ENCODE measurements at regions not wholly inside any gene's neighbourhood (a gene's known extent, or its start where the extent isn't known, plus 50 kb on each side); places are given as distances from the start of the nearest gene placed in this dataset.
"Not testable (repeated sequence)": the region's sequence is repeated elsewhere in the genome, so short reads cannot be mapped to it uniquely, and the experiment has no call there.

DNA sequence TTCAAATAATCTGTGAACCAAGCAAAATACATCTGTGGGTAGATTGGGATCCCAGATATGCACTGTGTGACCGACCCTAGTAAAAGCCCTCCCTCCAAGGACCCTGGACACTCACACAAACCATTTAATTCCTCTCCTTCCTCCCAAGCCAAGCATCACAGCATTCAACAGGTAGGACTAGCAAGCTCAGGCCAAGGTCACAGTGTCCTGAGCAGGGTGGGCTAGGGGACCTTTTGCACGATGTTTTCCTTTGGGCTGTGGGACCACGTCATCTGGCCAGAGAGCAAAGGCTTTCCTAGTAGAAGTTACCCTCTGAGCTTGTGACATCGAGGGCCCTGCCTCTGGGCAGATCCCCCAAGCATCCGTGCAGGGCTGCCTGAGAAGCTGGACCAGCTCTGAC lies 297.6 kb upstream of the ZNF507 start:
- no peaks in the 10 kb centered on the region for H3K36me3 Mint-ChIP-seq (ENCODE audit: low read depth)
- no peaks in the 10 kb centered on the region for H3K4me1 Mint-ChIP-seq (ENCODE audit: low read depth)
- H3K9me3 Mint-ChIP-seq, result no peaks in the 10 kb centered on the region

DNA sequence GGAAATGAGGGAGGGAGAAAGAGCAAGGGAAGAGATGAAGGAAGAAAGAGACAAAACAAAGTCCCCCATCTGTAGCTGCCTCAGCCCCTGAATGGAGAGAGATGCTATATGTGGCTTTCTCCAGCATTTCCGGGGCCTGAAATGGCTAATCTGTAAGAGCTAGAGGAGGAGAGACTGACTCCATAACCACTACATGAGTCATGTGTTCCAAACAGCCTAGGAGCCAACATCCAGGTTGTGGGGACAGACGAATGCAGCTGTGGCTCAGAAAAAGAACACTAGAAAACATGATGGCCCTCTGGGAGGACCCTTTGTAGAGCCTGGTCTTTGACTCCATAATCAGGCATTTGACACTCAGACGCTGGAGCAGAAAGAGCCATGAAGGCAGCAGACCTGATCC lies 292.0 kb upstream of the ZNF507 start:
- no peaks in the 10 kb centered on the region for H3K36me3 Mint-ChIP-seq (ENCODE audit: low read depth)
- no peak overlapping the region for H3K27ac Mint-ChIP-seq
- H3K4me3 Mint-ChIP-seq, result no peak overlapping the region
- peaks cover 6% of the 10 kb centered on the region for H3K27me3 Mint-ChIP-seq
- no peaks in the 10 kb centered on the region for H3K4me1 Mint-ChIP-seq (ENCODE audit: low read depth)
- H3K9me3 Mint-ChIP-seq, result no peaks in the 10 kb centered on the region
- no peak for DNase-seq

More for the DNA sequence above, 297.6 kb upstream of the ZNF507 start:
- Mint-ChIP-seq H3K4me3 (no peak overlapping the region), H3K27me3 (peaks cover 30% of the 10 kb centered on the region), H3K27ac (no peak overlapping the region)
- no peak for DNase-seq

GRCh38 chr19:32053861-32054260 lies 291.5 kb upstream of the ZNF507 start:
- H3K9me3 Mint-ChIP-seq, result no peaks in the 10 kb centered on the region
- no peaks in the 10 kb centered on the region for H3K4me1 Mint-ChIP-seq (ENCODE audit: low read depth)
- H3K27ac Mint-ChIP-seq, result no peak overlapping the region
- H3K36me3 Mint-ChIP-seq (ENCODE audit: low read depth), result no peaks in the 10 kb centered on the region
- no peak for DNase-seq
- peaks cover 6% of the 10 kb centered on the region for H3K27me3 Mint-ChIP-seq
- H3K4me3 Mint-ChIP-seq, result no peak overlapping the region

DNA sequence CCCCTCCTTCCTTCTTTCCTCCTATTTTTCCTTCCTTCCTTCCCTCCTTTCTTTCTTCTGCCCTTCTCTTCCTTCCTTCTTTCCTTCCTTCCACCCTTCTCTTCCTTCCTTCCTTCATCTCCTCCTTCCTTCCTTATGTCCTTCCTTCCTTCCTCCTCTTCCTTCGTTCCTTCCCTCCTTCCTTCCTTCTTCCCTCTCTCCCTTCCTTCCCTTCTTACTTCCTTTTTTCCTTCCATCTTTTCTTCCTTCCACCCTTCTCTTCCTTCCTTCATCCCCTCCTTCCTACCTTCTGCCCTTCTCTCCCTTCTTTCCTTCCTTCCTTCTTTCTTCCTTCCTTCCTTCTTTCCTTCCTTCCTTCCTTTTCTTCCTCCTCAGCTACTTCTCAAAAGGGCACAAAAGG lies 287.3 kb upstream of the ZNF507 start:
- no peak overlapping the region for H3K27ac Mint-ChIP-seq
- no peaks in the 10 kb centered on the region for H3K36me3 Mint-ChIP-seq (ENCODE audit: low read depth)
- H3K27me3 Mint-ChIP-seq, result peaks cover under 1% of the 10 kb centered on the region

DNA sequence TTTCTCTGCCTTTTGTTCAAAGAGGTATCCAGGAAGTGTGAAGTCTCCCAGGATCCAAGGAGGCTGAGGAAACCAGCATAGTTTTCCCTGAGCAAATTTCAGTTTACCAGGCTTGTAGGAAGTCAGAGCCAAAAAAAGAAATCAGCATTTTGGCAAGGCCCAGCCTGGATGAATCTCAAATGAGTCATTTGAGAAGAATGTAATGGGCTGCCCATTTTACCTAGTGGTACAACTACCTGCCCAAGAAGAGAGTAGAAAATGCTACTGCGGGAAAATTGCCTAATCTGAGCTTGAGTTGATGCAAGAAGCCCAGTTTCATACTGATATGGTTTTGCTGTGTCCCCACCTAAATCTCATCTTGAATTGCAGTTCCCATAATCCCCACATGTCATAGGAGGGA lies 284.1 kb upstream of the ZNF507 start:
- Mint-ChIP-seq H3K9me3 (no peaks in the 10 kb centered on the region), H3K27me3 (no peaks in the 10 kb centered on the region), H3K4me1 (ENCODE audit: low read depth) (no peaks in the 10 kb centered on the region), H3K36me3 (ENCODE audit: low read depth) (no peaks in the 10 kb centered on the region), H3K27ac (no peak overlapping the region), H3K4me3 (no peak overlapping the region)
- DNase-seq, result no peak

More for the DNA sequence above, 287.3 kb upstream of the ZNF507 start:
- Mint-ChIP-seq H3K9me3 (no peaks in the 10 kb centered on the region), H3K4me3 (no peak overlapping the region), H3K4me1 (ENCODE audit: low read depth) (no peaks in the 10 kb centered on the region)
- no peak for DNase-seq

DNA sequence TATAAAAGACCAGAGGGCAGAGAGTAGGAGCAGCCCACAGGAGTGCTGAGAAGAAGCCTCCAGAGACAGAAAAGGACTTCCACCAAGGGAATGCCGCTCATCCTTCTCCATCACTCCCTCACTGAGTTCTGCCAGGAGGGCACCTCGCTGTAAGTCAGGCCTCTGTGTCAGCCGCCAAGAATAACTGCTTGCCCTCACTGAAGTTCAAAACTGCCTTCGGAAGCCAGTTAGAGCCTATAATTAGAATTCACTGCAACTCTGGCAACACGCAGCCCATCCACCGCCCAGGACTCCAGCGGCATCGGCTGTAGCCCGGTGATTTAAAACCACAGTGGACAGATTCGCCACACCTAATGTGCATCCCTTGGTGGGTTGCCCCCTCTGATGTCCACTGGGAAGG lies 281.8 kb upstream of the ZNF507 start:
- Mint-ChIP-seq H3K27me3 (no peaks in the 10 kb centered on the region), H3K27ac (no peak overlapping the region), H3K36me3 (ENCODE audit: low read depth) (no peaks in the 10 kb centered on the region), H3K4me1 (ENCODE audit: low read depth) (no peaks in the 10 kb centered on the region), H3K9me3 (no peaks in the 10 kb centered on the region), H3K4me3 (no peak overlapping the region)
- no peak for DNase-seq

DNA sequence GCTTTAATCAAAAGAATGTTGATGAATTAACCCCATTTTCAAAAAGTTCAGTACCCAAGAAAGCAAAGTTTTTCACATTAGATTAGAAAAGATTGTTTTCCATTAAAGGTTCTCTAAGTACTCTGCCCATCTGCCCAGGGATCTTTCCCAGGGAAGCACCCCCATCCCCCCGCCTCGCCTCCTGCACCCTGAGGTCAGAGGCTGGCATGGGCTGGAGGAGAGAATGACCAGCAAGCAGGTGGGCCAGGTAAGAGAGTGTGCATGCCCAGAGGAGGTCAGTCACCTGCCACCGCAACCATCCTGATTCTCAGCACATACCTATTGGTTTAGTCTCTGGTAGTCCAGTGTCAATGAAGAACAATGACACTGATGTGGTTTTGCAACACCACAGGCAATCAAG lies 279.4 kb upstream of the ZNF507 start:
- Mint-ChIP-seq H3K36me3 (ENCODE audit: low read depth) (no peaks in the 10 kb centered on the region), H3K9me3 (no peaks in the 10 kb centered on the region), H3K4me3 (no peak overlapping the region), H3K27me3 (no peaks in the 10 kb centered on the region), H3K27ac (no peak overlapping the region), H3K4me1 (ENCODE audit: low read depth) (no peaks in the 10 kb centered on the region)
- DNase-seq, result no peak

DNA sequence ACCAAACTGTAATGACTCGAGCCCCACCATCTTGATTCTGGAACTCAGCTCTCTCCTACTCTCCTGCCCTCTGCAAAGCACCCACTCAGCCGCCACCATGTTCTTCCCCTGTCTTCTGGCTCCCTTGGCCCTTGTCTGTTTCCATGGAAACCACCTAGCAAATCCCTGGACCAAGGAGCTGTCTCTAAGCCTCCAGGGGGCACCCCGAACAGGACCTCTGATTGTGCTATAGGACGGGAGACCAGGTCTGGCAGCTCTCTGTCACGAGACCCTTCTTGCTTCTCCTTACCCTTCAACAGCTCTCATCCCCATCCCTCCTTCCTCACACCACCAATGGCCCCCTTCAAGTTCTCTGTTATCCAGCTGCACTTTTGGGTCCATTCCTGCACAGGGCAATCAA lies 277.7 kb upstream of the ZNF507 start:
- no peaks in the 10 kb centered on the region for H3K4me1 Mint-ChIP-seq (ENCODE audit: low read depth)
- no peak overlapping the region for H3K27ac Mint-ChIP-seq
- no peaks in the 10 kb centered on the region for H3K27me3 Mint-ChIP-seq
- no peak overlapping the region for H3K4me3 Mint-ChIP-seq
- H3K9me3 Mint-ChIP-seq, result no peaks in the 10 kb centered on the region
- no peaks in the 10 kb centered on the region for H3K36me3 Mint-ChIP-seq (ENCODE audit: low read depth)
- no peak for DNase-seq

- H3K4me1 Mint-ChIP-seq (ENCODE audit: low read depth), result no peaks in the 10 kb centered on the region
- no peak for DNase-seq
Measured at GRCh38 chr19:32068793-32069192, 276.6 kb upstream of the ZNF507 start.

DNA sequence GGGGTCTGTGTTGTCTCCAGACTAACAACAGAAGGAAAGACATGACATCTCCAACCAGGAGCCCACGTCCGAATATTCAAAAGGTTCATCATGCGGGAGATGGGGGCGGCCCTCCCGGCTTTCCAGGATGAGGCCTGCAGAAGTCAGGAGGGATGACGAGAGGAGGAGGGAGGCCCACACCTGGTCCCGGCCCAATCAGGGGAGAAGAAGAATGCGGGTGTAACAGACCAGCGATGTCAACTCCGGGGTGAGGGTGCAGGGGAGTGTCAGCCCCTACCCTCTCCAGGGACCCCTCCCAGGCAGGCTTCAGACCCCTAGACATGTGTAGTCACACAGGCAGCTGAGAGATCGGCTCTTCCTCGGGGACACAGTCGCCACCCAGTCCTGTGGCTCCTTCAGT lies 275.3 kb upstream of the ZNF507 start:
- Mint-ChIP-seq H3K27me3 (no peaks in the 10 kb centered on the region), H3K27ac (no peak overlapping the region), H3K9me3 (no peaks in the 10 kb centered on the region), H3K4me1 (ENCODE audit: low read depth) (no peaks in the 10 kb centered on the region), H3K36me3 (ENCODE audit: low read depth) (no peaks in the 10 kb centered on the region), H3K4me3 (no peak overlapping the region)
- DNase-seq, result no peak

More at GRCh38 chr19:32068793-32069192, 276.6 kb upstream of the ZNF507 start:
- Mint-ChIP-seq H3K36me3 (ENCODE audit: low read depth) (no peaks in the 10 kb centered on the region), H3K9me3 (no peaks in the 10 kb centered on the region), H3K4me3 (no peak overlapping the region), H3K27me3 (no peaks in the 10 kb centered on the region), H3K27ac (no peak overlapping the region)

- Mint-ChIP-seq H3K27me3 (peaks cover 3% of the 10 kb centered on the region), H3K27ac (no peak overlapping the region), H3K36me3 (ENCODE audit: low read depth) (no peaks in the 10 kb centered on the region), H3K4me1 (ENCODE audit: low read depth) (no peaks in the 10 kb centered on the region), H3K4me3 (no peak overlapping the region), H3K9me3 (peaks cover 5% of the 10 kb centered on the region)
- DNase-seq, result no peak
Measured at GRCh38 chr19:32082028-32082427, 263.4 kb upstream of the ZNF507 start.

GRCh38 chr19:32084756-32085363 lies 260.6 kb upstream of the ZNF507 start:
- H3K4me3 Mint-ChIP-seq; H3K27me3 Mint-ChIP-seq; H3K27ac Mint-ChIP-seq; H3K9me3 Mint-ChIP-seq; DNase-seq; H3K4me1 Mint-ChIP-seq (ENCODE audit: low read depth); H3K36me3 Mint-ChIP-seq (ENCODE audit: low read depth): not testable (repeated sequence)

- H3K4me1 Mint-ChIP-seq (ENCODE audit: low read depth), result no peaks in the 10 kb centered on the region
- no peak for DNase-seq
- H3K27me3 Mint-ChIP-seq, result peaks cover 2% of the 10 kb centered on the region
- H3K36me3 Mint-ChIP-seq (ENCODE audit: low read depth), result no peaks in the 10 kb centered on the region
- H3K4me3 Mint-ChIP-seq, result no peak overlapping the region
- H3K27ac Mint-ChIP-seq, result no peak overlapping the region
- no peaks in the 10 kb centered on the region for H3K9me3 Mint-ChIP-seq
Measured at GRCh38 chr19:32091241-32091640, 254.2 kb upstream of the ZNF507 start.

DNA sequence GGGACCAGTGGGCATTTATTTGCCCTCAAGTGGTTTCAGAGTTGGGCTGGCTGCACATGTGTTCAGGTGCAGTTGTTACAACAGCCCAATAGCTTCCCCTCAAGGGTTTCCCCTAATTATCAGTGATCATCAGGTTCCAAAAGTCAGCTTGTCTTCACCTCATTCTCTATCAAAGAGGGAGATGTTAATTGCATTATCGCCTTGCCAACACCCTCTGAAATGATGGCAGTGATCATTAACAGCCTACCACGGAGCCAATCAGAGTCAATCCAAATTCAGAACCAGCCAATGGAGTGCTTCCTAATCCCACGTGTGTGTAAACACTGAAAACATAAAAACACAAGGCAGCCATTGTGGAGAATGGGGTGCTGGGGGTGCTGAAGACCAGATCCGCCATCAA lies 248.4 kb upstream of the ZNF507 start:
- Mint-ChIP-seq H3K4me3 (no peak overlapping the region), H3K36me3 (ENCODE audit: low read depth) (no peaks in the 10 kb centered on the region), H3K27me3 (peaks cover 4% of the 10 kb centered on the region), H3K27ac (no peak overlapping the region), H3K4me1 (ENCODE audit: low read depth) (no peaks in the 10 kb centered on the region), H3K9me3 (peaks cover 14% of the 10 kb centered on the region)
- DNase-seq, result no peak

- Mint-ChIP-seq H3K4me1 (ENCODE audit: low read depth) (no peaks in the 10 kb centered on the region), H3K4me3 (no peak overlapping the region), H3K36me3 (ENCODE audit: low read depth) (no peaks in the 10 kb centered on the region), H3K9me3 (peaks cover 14% of the 10 kb centered on the region), H3K27me3 (peaks cover 8% of the 10 kb centered on the region), H3K27ac (no peak overlapping the region)
- DNase-seq, result no peak
Measured at GRCh38 chr19:32097620-32098019, 247.8 kb upstream of the ZNF507 start.

DNA sequence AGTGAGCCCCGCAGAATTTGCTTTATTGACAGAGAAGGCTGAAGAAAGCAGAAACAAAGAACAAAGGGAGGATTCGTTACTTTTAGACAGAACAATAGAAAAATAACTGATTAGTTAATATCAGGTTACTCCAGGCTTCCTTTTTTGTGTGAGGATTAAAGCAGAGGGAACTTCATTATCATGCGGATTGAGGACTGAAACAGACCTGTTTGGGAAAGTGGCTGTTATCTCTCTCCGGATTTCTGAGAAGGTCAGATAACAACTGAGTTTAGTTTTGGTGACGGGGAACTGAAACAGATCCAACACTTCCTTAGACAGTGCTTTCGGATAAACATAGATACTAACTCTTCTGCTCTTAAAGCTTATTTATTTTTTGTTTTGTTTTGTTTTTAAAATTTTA lies 246.4 kb upstream of the ZNF507 start:
- no peak overlapping the region for H3K27ac Mint-ChIP-seq
- peaks cover 19% of the 10 kb centered on the region for H3K27me3 Mint-ChIP-seq
- H3K36me3 Mint-ChIP-seq (ENCODE audit: low read depth), result no peaks in the 10 kb centered on the region
- no peaks in the 10 kb centered on the region for H3K4me1 Mint-ChIP-seq (ENCODE audit: low read depth)
- DNase-seq, result no peak
- H3K4me3 Mint-ChIP-seq, result no peak overlapping the region
- H3K9me3 Mint-ChIP-seq, result peaks cover 14% of the 10 kb centered on the region

All from activated T-cell treated with anti-CD3 and anti-CD28 coated beads, Interleukin-2, amount 50 U/mL, for 24 hours (primary cell).